GM06990 (cell line): ENCODE measurements at regions not wholly inside any gene's neighbourhood (a gene's known extent, or its start where the extent isn't known, plus 50 kb on each side); places are given as distances from the start of the nearest gene placed in this dataset.

Experiments used
- DNase-seq: peaks from one replicate; pipeline ENCODE4 v3.0.0-alpha.2; 2011; ENCODE audit not compliant: insufficient read length; ENCODE audit errors: extremely low read depth
- H3K27me3 ChIP-seq: replicated peaks from 2 replicates; pipeline ENCODE4 v1.6.0; 2011; ENCODE audit warnings: low read length; ENCODE audit not compliant: control insufficient read depth, insufficient read depth
- H3K36me3 ChIP-seq: 2 replicates; pipeline ENCODE4 v1.5.1; 2011; ENCODE audit warnings: low read length; ENCODE audit not compliant: control insufficient read depth, insufficient read depth
- H3K4me3 ChIP-seq: replicated peaks from 2 replicates; pipeline ENCODE4 v1.5.1; 2011; ENCODE audit warnings: low read depth, mild to moderate bottlenecking, control low read depth, low read length
- TF ChIP-seq, protein P1 (sequence below): IDR thresholded peaks from 2 replicates; pipeline ENCODE4 v1.5.1; 2011; ENCODE audit warnings: low read length, control low read depth, mild to moderate bottlenecking, inconsistent platforms; ENCODE audit not compliant: insufficient read depth, poor library complexity, severe bottlenecking

DNA sequence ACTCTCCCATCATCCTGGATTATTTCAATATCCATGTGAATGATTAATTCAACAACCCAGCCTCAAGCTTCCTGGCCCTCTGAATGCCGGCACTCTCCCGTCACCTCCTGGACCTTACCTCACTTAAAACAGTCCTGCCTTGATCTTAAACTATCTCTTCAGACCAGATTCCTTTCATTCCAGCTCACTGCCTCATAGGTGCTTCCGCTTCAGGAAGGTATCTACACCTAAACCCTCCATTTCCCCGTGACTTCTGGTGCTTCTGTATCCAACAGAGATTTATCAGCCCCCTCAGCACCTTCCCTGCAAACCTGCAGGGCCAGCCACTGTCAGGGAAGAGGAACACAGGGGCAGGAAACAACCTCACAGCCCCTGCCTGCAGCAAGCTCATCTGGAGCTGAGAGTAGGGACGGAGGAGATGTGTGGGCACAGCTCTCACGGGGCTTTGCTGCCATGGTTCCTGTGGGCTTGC, 98.9 kb upstream of the TJP1 start:
- no peak overlapping the region for H3K4me3 ChIP-seq
- no peaks in the 10 kb centered on the region for H3K36me3 ChIP-seq
- H3K27me3 ChIP-seq, result no peaks in the 10 kb centered on the region; the same call in 1 of the 2 replicates
- no peak for DNase-seq
- TF ChIP-seq, protein P1, sequence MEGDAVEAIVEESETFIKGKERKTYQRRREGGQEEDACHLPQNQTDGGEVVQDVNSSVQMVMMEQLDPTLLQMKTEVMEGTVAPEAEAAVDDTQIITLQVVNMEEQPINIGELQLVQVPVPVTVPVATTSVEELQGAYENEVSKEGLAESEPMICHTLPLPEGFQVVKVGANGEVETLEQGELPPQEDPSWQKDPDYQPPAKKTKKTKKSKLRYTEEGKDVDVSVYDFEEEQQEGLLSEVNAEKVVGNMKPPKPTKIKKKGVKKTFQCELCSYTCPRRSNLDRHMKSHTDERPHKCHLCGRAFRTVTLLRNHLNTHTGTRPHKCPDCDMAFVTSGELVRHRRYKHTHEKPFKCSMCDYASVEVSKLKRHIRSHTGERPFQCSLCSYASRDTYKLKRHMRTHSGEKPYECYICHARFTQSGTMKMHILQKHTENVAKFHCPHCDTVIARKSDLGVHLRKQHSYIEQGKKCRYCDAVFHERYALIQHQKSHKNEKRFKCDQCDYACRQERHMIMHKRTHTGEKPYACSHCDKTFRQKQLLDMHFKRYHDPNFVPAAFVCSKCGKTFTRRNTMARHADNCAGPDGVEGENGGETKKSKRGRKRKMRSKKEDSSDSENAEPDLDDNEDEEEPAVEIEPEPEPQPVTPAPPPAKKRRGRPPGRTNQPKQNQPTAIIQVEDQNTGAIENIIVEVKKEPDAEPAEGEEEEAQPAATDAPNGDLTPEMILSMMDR, result no peak

DNA sequence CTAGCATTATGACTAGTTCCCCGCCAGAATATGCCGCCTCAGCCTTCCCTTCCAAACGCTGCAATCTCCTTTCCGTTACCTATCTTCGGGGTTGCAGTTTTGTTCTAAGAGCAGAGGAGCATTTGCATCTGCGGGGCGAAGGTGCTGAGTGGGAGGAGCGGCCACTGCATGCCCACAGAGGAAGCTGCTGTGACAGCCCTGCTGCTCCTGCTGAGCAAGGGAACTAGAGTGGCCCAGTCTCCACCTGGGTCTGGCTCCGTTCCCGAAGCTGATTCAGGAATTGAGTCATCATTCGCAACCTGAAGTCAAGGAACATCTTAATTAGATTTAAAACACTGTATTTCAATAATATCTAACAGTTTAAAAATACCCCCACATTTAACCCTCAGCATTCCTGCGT, 98.2 kb upstream of the TJP1 start:
- no peak for DNase-seq
- TF ChIP-seq, protein P1, result no peak
- H3K27me3 ChIP-seq, result no peaks in the 10 kb centered on the region; the same call in 1 of the 2 replicates
- no peaks in the 10 kb centered on the region for H3K36me3 ChIP-seq
- no peak overlapping the region for H3K4me3 ChIP-seq

DNA sequence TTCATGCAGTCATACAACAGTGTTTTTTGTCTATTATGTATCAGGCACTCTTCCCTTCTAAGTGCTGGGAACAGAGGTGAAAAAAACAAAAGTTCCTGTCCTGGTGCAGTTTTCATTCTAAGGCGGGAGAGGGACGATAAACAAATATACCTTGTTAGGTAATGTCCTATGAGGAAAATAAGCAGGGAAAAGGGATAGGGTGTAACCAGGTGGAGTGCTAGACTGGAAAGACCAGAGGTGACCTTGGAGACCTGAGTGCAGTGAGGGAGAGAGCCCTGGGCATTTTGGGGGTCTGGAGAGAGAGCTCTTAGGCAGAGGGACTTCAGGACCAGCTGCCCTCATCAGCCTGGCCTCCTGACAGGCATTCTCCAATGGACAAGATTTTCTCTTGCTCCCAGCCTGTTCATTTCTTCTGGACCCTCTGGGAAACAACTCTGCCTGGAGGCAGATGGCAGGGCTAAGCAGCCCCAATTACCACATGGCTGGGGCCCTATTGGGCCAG, 97.2 kb upstream of the TJP1 start:
- TF ChIP-seq, protein P1, result no peak
- Histone ChIP-seq H3K4me3 (no peak overlapping the region), H3K36me3 (no peaks in the 10 kb centered on the region), H3K27me3 (no peaks in the 10 kb centered on the region; the same call in 1 of the 2 replicates)
- no peak for DNase-seq

DNA sequence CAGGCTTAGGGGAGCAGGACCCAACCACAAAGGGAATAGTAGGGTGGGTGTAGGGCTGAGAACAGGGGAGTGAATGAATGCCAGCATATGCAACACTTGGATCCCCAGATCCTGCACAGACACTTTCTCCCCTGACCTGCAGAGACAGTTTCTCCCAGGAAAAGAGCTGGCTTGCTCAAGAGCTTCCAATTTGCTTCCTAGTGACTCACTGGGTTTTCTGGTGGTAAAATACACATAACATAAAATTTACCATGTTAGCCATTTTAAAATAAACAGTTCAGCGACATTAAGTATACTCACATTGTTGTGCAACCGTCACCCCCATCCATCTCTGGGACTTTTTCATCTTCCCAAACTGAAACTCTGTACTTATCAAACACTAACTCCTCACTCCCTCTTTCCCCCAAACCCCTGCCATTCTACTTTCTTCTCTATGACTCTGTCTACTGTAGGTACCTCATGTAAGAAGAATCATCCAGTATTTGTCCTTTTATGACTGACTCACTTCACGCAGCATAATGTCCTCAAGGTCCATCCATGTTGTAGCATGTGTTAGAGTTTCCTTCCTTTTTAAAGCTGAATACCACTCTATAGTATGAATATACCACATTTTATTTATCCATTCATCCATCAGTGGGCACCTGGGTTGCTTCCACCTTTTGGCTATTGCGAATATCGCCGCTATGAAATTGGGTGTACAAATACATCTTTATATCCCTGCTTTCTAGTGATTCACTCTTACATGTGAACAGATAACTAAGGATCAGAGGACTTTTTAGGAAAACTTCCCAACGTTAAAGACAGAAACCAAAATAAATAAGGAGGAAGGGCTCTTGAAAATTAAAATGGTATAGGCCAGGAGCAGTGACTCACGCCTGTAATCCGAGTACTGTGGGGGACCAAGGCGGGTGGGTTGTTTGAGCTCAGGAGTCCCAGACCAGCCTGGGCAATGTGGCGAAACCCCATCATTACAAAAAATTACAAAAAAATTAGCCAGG, 95.6 kb upstream of the TJP1 start:
- TF ChIP-seq, protein P1, result no peak
- no peak overlapping the region for H3K4me3 ChIP-seq
- no peaks in the 10 kb centered on the region for H3K36me3 ChIP-seq
- H3K27me3 ChIP-seq, result no peaks in the 10 kb centered on the region; the same call in 1 of the 2 replicates
- no peak for DNase-seq

DNA sequence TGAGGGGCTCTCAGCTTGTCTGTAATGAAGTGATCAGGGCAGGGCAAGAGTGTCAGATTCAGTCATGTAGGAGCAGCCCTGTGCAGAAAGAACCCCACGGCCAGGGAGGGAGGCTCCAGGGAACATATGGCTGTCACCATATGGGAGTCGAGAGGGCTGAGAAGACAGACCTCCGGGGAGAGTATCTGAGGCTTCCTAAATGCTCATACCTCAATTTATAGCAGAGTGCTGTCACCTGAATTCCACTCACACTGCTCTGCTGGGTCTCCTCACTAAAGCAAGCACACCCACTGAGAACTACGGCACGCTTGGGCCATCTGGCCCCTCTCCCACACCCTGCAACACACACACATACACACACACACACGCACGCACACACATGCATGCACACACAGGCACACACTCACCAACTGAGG, 92.3 kb upstream of the TJP1 start:
- Histone ChIP-seq H3K36me3 (no peaks in the 10 kb centered on the region), H3K4me3 (no peak overlapping the region), H3K27me3 (no peaks in the 10 kb centered on the region)
- TF ChIP-seq, protein P1, result no peak
- DNase-seq, result no peak
